ENCODE measurements at regions not wholly inside any gene's neighbourhood (a gene's known extent, or its start where the extent isn't known, plus 50 kb on each side); places are given as distances from the start of the nearest gene placed in this dataset.

DNA sequence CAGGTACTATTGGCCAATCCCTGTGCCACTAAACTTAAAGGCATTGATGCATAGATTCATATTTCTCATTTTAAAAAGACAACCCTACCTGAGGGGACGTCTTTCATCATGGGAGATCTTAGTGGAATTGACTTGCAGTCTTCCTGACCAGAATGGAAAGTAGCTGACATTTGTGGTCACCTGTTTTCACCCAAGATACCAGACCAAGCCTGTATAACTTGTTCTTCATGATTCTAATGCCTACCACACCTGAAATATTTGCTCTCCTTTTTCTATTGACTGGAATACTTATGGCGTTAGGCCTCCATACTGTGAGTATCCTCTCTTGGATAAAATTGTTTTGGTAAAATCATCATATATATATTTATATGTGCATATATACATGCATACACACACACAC, 54.7 kb upstream of the XCR1 start:
- TF ChIP-seq, protein P1, sequence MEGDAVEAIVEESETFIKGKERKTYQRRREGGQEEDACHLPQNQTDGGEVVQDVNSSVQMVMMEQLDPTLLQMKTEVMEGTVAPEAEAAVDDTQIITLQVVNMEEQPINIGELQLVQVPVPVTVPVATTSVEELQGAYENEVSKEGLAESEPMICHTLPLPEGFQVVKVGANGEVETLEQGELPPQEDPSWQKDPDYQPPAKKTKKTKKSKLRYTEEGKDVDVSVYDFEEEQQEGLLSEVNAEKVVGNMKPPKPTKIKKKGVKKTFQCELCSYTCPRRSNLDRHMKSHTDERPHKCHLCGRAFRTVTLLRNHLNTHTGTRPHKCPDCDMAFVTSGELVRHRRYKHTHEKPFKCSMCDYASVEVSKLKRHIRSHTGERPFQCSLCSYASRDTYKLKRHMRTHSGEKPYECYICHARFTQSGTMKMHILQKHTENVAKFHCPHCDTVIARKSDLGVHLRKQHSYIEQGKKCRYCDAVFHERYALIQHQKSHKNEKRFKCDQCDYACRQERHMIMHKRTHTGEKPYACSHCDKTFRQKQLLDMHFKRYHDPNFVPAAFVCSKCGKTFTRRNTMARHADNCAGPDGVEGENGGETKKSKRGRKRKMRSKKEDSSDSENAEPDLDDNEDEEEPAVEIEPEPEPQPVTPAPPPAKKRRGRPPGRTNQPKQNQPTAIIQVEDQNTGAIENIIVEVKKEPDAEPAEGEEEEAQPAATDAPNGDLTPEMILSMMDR (IDR thresholded peaks at IDR 0.05): no peak
- no peak for TF ChIP-seq POLR2A (IDR thresholded peaks at IDR 0.05)
- WGBS, 2 donors: 86 to 89% methylated on average over 2 of the region's 2 CpGs
- intact Hi-C loops (cut with DNase I; ENCODE audit: low total_unique reads): no loop called here
- no peak for DNase-seq (ENCODE audit: low spot score in 2 of 2)
- H3K4me3 ChIP-seq (ENCODE audit: low read depth, poor library complexity, severe bottlenecking): no peak overlapping the region

DNA sequence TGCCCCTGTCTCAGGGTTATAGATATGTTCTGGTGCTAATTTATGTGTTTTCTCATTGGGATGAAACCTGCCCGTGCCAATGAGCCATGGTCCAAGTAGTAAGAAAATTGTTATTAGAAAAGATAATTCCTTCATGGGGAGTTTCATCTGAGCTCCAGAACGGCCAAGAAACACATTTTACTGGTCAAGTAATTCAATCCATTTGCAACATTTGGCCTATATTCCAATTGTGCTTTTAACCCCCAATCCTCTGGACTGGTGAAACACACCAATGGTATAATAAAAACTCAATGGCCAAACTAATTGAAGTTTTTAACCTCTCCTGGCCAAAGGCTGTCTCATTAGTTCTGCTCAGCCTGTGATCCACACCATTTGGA, 53.7 kb upstream of the XCR1 start:
- no peak for DNase-seq (ENCODE audit: low spot score in 2 of 2)
- TF ChIP-seq POLR2A (IDR thresholded peaks at IDR 0.05): no peak
- TF ChIP-seq, protein P1 (IDR thresholded peaks at IDR 0.05): no peak
- WGBS, 2 donors: 45 to 59% methylated on average over 2 of the region's 2 CpGs
- no peak overlapping the region for H3K4me3 ChIP-seq (ENCODE audit: low read depth, poor library complexity, severe bottlenecking)
- intact Hi-C loops (cut with DNase I; ENCODE audit: low total_unique reads): no loop called here

DNA sequence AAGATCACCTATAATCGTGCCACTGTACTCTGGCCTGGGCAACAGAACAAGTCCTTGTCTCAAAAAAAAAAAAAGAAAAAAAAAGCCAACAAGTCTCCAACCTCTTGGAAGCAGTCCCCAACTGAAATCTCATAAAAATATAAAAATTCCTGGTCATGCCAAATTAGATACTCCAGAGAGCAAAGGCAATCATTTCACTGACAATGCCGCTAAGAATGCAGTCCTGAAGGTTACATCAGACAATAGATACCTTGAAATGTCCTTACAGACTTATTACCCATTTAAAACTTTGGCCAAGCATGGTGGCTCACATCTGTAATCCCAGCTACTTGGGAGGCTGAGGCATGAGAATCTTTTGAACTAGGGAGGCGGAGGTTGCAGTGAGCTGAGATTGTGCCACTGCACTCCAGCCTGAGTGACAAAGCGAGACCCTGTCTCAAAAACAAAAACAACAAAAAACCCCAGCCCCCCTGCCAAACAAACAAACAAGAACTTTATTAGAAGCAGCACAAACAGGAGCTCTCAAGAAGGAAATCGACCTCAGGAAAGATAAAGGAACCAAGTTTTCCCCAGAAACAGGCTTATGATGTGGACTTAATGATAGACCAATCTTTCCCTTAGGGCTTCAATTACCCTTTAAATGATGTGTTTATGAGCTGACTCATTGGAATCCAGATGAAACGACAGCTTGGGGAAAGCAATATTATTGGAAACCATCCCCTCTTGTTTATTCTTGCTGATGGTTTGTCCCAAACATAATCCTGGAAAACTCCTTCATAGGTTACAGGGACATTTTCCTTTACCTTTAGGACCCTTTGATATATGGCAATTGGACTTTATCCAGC, 53.1 kb upstream of the XCR1 start:
- intact Hi-C loops (cut with DNase I; ENCODE audit: low total_unique reads): no loop called here
- no peak overlapping the region for H3K4me3 ChIP-seq (ENCODE audit: low read depth, poor library complexity, severe bottlenecking)
- TF ChIP-seq, protein P1 (IDR thresholded peaks at IDR 0.05): no peak
- TF ChIP-seq POLR2A (IDR thresholded peaks at IDR 0.05): no peak
- WGBS, 2 donors: 54 to 56% methylated on average over 6 of the region's 6 CpGs
- no peak for DNase-seq (ENCODE audit: low spot score in 2 of 2)

DNA sequence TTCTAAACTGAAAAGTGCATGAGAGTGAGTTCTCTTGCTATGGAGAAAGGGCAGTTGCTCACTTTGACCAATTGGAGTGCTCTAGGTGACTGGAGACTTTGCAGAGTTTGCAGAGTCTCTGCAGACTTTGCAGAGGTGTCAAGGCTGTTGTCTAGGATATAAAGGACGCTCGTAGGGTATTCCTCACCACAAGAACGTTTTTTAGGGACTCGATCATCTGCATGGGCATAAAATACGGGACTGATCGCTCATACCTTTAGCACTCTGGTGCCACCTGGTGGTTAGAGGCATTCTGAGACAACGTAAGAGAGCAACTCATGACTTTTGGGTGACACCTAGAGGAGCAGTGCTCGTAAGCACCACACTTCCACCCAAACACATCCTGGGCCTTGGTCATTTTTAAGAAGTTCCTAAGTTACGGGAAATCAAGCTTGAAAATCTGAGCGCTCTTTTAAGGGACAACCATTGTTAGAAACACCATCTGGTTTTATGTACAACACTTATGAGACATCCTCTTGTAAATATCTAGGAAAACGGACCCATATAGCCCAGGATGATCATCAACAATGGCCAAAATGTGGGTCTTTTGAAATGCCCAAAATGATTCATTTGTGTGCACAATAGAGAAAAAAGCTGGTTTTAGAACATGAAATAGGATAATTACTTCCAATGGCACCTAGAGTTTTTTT, 51.6 kb upstream of the XCR1 start:
- H3K4me3 ChIP-seq (ENCODE audit: low read depth, poor library complexity, severe bottlenecking): no peak overlapping the region
- intact Hi-C loops (cut with DNase I; ENCODE audit: low total_unique reads): loop anchor here (5.0 kb wide), 1 partner anchor 142 kb away; no protein-coding TSS in a partner anchor
- 9 to 12% methylated on average over 11 of the region's 11 CpGs for WGBS, 2 donors
- peak; percentile 95 to 96 for DNase-seq (ENCODE audit: low spot score in 2 of 2)
- TF ChIP-seq, protein P1 (IDR thresholded peaks at IDR 0.05): peak in 1 of 3 donors; percentile 97
- no peak for TF ChIP-seq POLR2A (IDR thresholded peaks at IDR 0.05)
